ENCODE measurements at regions not wholly inside any gene's neighbourhood (a gene's known extent, or its start where the extent isn't known, plus 50 kb on each side); places are given as distances from the start of the nearest gene placed in this dataset.

DNA sequence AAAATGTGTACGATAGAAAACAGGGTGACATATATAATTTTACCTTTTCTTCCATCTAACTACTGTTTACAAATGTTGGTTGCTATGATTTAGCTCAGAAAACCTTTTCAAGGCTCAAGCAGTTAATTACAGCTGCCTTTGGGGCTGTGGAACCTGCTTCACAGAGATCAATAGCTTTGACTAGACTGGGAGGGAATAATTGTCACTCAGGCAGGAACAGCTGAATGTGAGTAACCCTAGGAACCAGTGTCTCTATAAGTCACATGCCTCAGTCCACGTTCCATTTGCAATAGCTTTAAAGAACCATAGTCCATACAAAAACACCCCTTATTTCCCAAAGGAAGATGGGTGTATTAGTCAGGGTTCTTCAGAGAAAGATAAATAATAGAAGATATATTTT lies 306.8 kb upstream of the ERCC4 start:
- TF ChIP-seq, protein P1, sequence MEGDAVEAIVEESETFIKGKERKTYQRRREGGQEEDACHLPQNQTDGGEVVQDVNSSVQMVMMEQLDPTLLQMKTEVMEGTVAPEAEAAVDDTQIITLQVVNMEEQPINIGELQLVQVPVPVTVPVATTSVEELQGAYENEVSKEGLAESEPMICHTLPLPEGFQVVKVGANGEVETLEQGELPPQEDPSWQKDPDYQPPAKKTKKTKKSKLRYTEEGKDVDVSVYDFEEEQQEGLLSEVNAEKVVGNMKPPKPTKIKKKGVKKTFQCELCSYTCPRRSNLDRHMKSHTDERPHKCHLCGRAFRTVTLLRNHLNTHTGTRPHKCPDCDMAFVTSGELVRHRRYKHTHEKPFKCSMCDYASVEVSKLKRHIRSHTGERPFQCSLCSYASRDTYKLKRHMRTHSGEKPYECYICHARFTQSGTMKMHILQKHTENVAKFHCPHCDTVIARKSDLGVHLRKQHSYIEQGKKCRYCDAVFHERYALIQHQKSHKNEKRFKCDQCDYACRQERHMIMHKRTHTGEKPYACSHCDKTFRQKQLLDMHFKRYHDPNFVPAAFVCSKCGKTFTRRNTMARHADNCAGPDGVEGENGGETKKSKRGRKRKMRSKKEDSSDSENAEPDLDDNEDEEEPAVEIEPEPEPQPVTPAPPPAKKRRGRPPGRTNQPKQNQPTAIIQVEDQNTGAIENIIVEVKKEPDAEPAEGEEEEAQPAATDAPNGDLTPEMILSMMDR (conservative IDR thresholded peaks at IDR 0.05 in 1 of 2, IDR thresholded peaks at IDR 0.05 in 1 of 2; ENCODE audit: extremely low read depth in 1 of 2, insufficient read depth in 1 of 2, low read depth in 1 of 2, low read length in 2 of 2), result no peak
- no peak for TF ChIP-seq EZH2 (IDR thresholded peaks at IDR 0.05; ENCODE audit: borderline replicate concordance, low read length)
